Spleen (tissue), 7 donors: ENCODE measurements at regions not wholly inside any gene's neighbourhood (a gene's known extent, or its start where the extent isn't known, plus 50 kb on each side); places are given as distances from the start of the nearest gene placed in this dataset.

ENCODE experiments used
- CTCF ChIP-seq, 11 experiments: fragments of 200-600 bp in 7 of 11; fragments of 450-650 bp in 4 of 11; sonication (generic) in 4 of 11; IDR thresholded peaks in 8 of 11; conservative IDR thresholded peaks in 3 of 11; 1 replicate in 7 of 11; 2 replicates in 4 of 11; pipeline versions ENCODE4 v1.4.0 to v1.8.0; 2016 to 2021; ENCODE audit warnings: antibody characterized with exemption in 11 of 11, inconsistent platforms in 4 of 11, mild to moderate bottlenecking in 1 of 11
- POLR2A ChIP-seq, 3 donors: fragments of 450-650 bp; IDR thresholded peaks; one replicate each; pipeline ENCODE4 v1.5.1; 2017; ENCODE audit warnings: antibody characterized with exemption in 3 of 3, mild to moderate bottlenecking in 1 of 3
- donor health status: DM: no; HTN: no; CAD: no; lungs with moderate emphysema.
- donor health status: DM: no; HTN: no; CAD: no.
- donor health status: DM: no; HTN: no; CAD: no.

- TF ChIP-seq CTCF (IDR thresholded peaks at IDR 0.05 in 8 of 11, conservative IDR thresholded peaks at IDR 0.05 in 3 of 11) (no peak), POLR2A (IDR thresholded peaks at IDR 0.05) (no peak)
These were observed 61.7 kb upstream of the SLC27A6 start for GRCh38 chr5:128903550-128903949.
